ENCODE measurements at regions not wholly inside any gene's neighbourhood (a gene's known extent, or its start where the extent isn't known, plus 50 kb on each side); places are given as distances from the start of the nearest gene placed in this dataset.
A peak's percentile ranks its signal among the peaks of the same experiment; 100 is the strongest.

- 2% methylated on average over 17 of the region's 19 CpGs for WGBS (ENCODE audit: low lambda C conversion rate)
- BruUV-seq (replicated peaks): no TSS peak
- peak; percentile 85 for FAIRE-seq
- Histone ChIP-seq H3K27me3 (ENCODE audit: control insufficient read depth in 1 of 2, insufficient read depth in 2 of 2, low read length in 2 of 2) (peaks cover 4 to 56% of the 10 kb centered on the region in 2 experiments; a peak in 3 of 5 replicates), H3K36me3 (replicated peaks in 1 of 2; ENCODE audit: control insufficient read depth in 1 of 2, insufficient read depth in 2 of 2, low read length in 2 of 2) (no peaks in the 10 kb centered on the region), H3K4me2 (ENCODE audit: low read depth, low read length) (no peak overlapping the region), H3K4me1 (ENCODE audit: insufficient read depth, low read length) (no peaks in the 10 kb centered on the region), H3K27ac (ENCODE audit: extremely low read length, insufficient read depth, low read length) (no peak overlapping the region), H3K4me3 (replicated peaks in 1 of 3; ENCODE audit: insufficient read depth in 1 of 3, low read depth in 2 of 3, low read length in 3 of 3) (no peak overlapping the region), H3K9me3 (ENCODE audit: low read length) (no peaks in the 10 kb centered on the region), H4K20me1 (ENCODE audit: insufficient read depth, low read length) (no peaks in the 10 kb centered on the region; the same call in 1 of the 2 replicates), H3K9ac (ENCODE audit: insufficient read depth, low read depth, low read length) (no peak overlapping the region), H2AFZ (ENCODE audit: low read length) (no peak overlapping the region), H3K79me2 (ENCODE audit: insufficient read depth, low read length) (no peaks in the 10 kb centered on the region)
- TF ChIP-seq SRF (IDR thresholded peaks at IDR 0.05; ENCODE audit: low read depth, low read length) (no peak), ZFP41 (CRISPR knock-in tag; IDR thresholded peaks at IDR 0.05; ENCODE audit: borderline replicate concordance) (no peak), ZNF367 (CRISPR knock-in tag; IDR thresholded peaks at IDR 0.05; ENCODE audit: borderline replicate concordance) (no peak), FOXJ3 (CRISPR knock-in tag; IDR thresholded peaks at IDR 0.05; ENCODE audit: borderline replicate concordance) (no peak), DR1 (CRISPR knock-in tag; IDR thresholded peaks at IDR 0.05) (no peak), AGO2 (optimal IDR thresholded peaks at IDR 0.05; ENCODE audit: low read depth, low read length) (no peak), CTCF (CRISPR knock-in tag; IDR thresholded peaks at IDR 0.05) (peak; percentile 83), SMC3 (IDR thresholded peaks at IDR 0.05; ENCODE audit: low read length) (peak; percentile 79), ZNF382 (CRISPR knock-in tag; IDR thresholded peaks at IDR 0.05; ENCODE audit: borderline replicate concordance) (no peak), RELA (CRISPR knock-in tag; IDR thresholded peaks at IDR 0.05) (no peak), XRCC5 (optimal IDR thresholded peaks at IDR 0.05; ENCODE audit: low read length) (peak; percentile 23), ZFY (CRISPR knock-in tag; IDR thresholded peaks at IDR 0.05) (no peak), ZNF121 (CRISPR knock-in tag; IDR thresholded peaks at IDR 0.05) (no peak), RFX3 (CRISPR knock-in tag; IDR thresholded peaks at IDR 0.05) (peak; percentile 52), RAD21 (CRISPR knock-in tag; IDR thresholded peaks at IDR 0.05) (peak; percentile 59; the same call in 1 of the 2 replicates), KDM6A (CRISPR knock-in tag; IDR thresholded peaks at IDR 0.05; ENCODE audit: low read depth) (no peak), GFI1 (CRISPR knock-in tag; IDR thresholded peaks at IDR 0.05; ENCODE audit: borderline replicate concordance) (no peak), STAG1 (CRISPR knock-in tag; IDR thresholded peaks at IDR 0.05) (peak; percentile 87), MLLT10 (CRISPR knock-in tag; IDR thresholded peaks at IDR 0.05) (no peak), GMEB2 (CRISPR knock-in tag; IDR thresholded peaks at IDR 0.05; ENCODE audit: low read depth) (no peak), ZBTB8A (CRISPR knock-in tag; IDR thresholded peaks at IDR 0.05; ENCODE audit: borderline replicate concordance, low read depth) (no peak), RFX1 (IDR thresholded peaks at IDR 0.05) (peak; percentile 42; the same call in 1 of the 2 replicates), ZMYM3 (CRISPR knock-in tag; IDR thresholded peaks at IDR 0.05) (no peak), ZNF234 (CRISPR knock-in tag; conservative IDR thresholded peaks at IDR 0.05) (no peak)
- DNase-seq (ENCODE audit: low spot score): peak; percentile 50
- ChIA-PET CTCF (ENCODE audit: low intra/inter-chr PET ratio, low total read pairs) (interaction anchor here (0.7 to 1.5 kb wide), 2 partner anchors 866 to 1279 kb away, joined by 3 to 6 read pairs; no protein-coding TSS in a partner anchor), POLR2A (no interaction called here)
- in situ Hi-C loops (cut with HindIII; ENCODE audit: extremely low pct_ligation_motif_present, low pct_unique_long_range_greater_than_20kb) (loop anchor here (5.0 to 25.0 kb wide), 3 partner anchors 650 to 1280 kb away; no protein-coding TSS in a partner anchor), intact Hi-C loops (cut with micrococcal nuclease; ENCODE audit: unreplicated experiment) (loop anchor here (10.0 kb wide), 1 partner anchor 1278 kb away; no protein-coding TSS in a partner anchor)
- ATAC-seq: peak; percentile 76
Measured at GRCh38 chr22:48492366-48493320, 1335.0 kb downstream of the BRD1 start.

All from HepG2 (cell line).